ENCODE measurements at regions not wholly inside any gene's neighbourhood (a gene's known extent, or its start where the extent isn't known, plus 50 kb on each side); places are given as distances from the start of the nearest gene placed in this dataset.

GRCh38 chr16:8199390-8199789 lies 390.9 kb downstream of the TMEM114 start:
- Histone ChIP-seq H3K27ac (no peak overlapping the region), H3K4me1 (no peaks in the 10 kb centered on the region), H3K9me3 (no peaks in the 10 kb centered on the region), H3K27me3 (no peaks in the 10 kb centered on the region), H3K4me3 (no peak overlapping the region), H3K36me3 (no peaks in the 10 kb centered on the region)
- DNase-seq (no peak), ATAC-seq (no peak)
- intact Hi-C loops (cut with DNase I), result no loop called here
- no peak for TF ChIP-seq CTCF (IDR thresholded peaks at IDR 0.05)

- no peak for ATAC-seq
- DNase-seq, result no peak
- no peak overlapping the region for H3K27ac ChIP-seq
- TF ChIP-seq CTCF (IDR thresholded peaks at IDR 0.05), result no peak
- H3K4me1 ChIP-seq, result no peaks in the 10 kb centered on the region
- no peaks in the 10 kb centered on the region for H3K36me3 ChIP-seq
- H3K27me3 ChIP-seq, result no peaks in the 10 kb centered on the region
- H3K9me3 ChIP-seq, result no peaks in the 10 kb centered on the region
- intact Hi-C loops (cut with DNase I), result no loop called here
- H3K4me3 ChIP-seq, result no peak overlapping the region
Measured at GRCh38 chr16:8194794-8195193, 395.5 kb downstream of the TMEM114 start.

- H3K9me3 ChIP-seq, result no peaks in the 10 kb centered on the region
- TF ChIP-seq CTCF (IDR thresholded peaks at IDR 0.05), result no peak
- no peaks in the 10 kb centered on the region for H3K36me3 ChIP-seq
- ATAC-seq (no peak), DNase-seq (no peak)
- no peak overlapping the region for H3K4me3 ChIP-seq
- intact Hi-C loops (cut with DNase I), result no loop called here
- no peaks in the 10 kb centered on the region for H3K4me1 ChIP-seq
- no peaks in the 10 kb centered on the region for H3K27me3 ChIP-seq
- no peak overlapping the region for H3K27ac ChIP-seq
Measured at GRCh38 chr16:8188841-8189240, 401.5 kb downstream of the TMEM114 start.

GRCh38 chr16:8187782-8188372 lies 402.4 kb downstream of the TMEM114 start:
- intact Hi-C loops (cut with DNase I), result no loop called here
- Histone ChIP-seq H3K36me3 (no peaks in the 10 kb centered on the region), H3K27ac (no peak overlapping the region), H3K4me3 (no peak overlapping the region), H3K27me3 (no peaks in the 10 kb centered on the region), H3K4me1 (no peaks in the 10 kb centered on the region), H3K9me3 (no peaks in the 10 kb centered on the region)
- TF ChIP-seq CTCF (IDR thresholded peaks at IDR 0.05), result no peak
- DNase-seq (no peak), ATAC-seq (no peak)

- Histone ChIP-seq H3K4me1 (no peaks in the 10 kb centered on the region), H3K27me3 (no peaks in the 10 kb centered on the region), H3K36me3 (no peaks in the 10 kb centered on the region), H3K27ac (no peak overlapping the region), H3K4me3 (no peak overlapping the region), H3K9me3 (no peaks in the 10 kb centered on the region)
- no peak for TF ChIP-seq CTCF (IDR thresholded peaks at IDR 0.05)
- intact Hi-C loops (cut with DNase I), result no loop called here
- ATAC-seq, result no peak
- DNase-seq, result no peak
Measured at GRCh38 chr16:8184854-8185253, 405.5 kb downstream of the TMEM114 start.

Measured in upper lobe of right lung (tissue), 1 donor.